H9 (cell line): ENCODE measurements at regions not wholly inside any gene's neighbourhood (a gene's known extent, or its start where the extent isn't known, plus 50 kb on each side); places are given as distances from the start of the nearest gene placed in this dataset.

Source experiments
- DNase-seq: peaks from one replicate; pipeline ENCODE4 v3.0.0-alpha.2; 2017
- H2AFZ ChIP-seq: one replicate; pipeline ENCODE4 v1.6.1; 2013; ENCODE audit warnings: mild to moderate bottlenecking, low read length, control low read depth, moderate library complexity
- H2AK5ac ChIP-seq: 2 replicates; pipeline ENCODE4 v1.6.1; 2013; ENCODE audit warnings: low read length, control low read depth, mixed read lengths; ENCODE audit not compliant: insufficient read length
- H2BK120ac ChIP-seq: one replicate; pipeline ENCODE4 v1.6.1; 2013; ENCODE audit warnings: low read depth, mild to moderate bottlenecking, low read length, control low read depth, inconsistent platforms; ENCODE audit not compliant: poor library complexity, severe bottlenecking
- H2BK12ac ChIP-seq: 2 replicates; pipeline ENCODE4 v1.6.1; 2013; ENCODE audit warnings: low read length, control low read depth, mixed read lengths, low read depth; ENCODE audit not compliant: insufficient read length
- H2BK15ac ChIP-seq: 2 replicates; pipeline ENCODE4 v1.6.1; 2013; ENCODE audit warnings: low read depth, low read length, control low read depth
- H2BK20ac ChIP-seq: one replicate; pipeline ENCODE4 v1.6.1; 2013; ENCODE audit warnings: low read depth, mild to moderate bottlenecking, low read length, control low read depth, inconsistent platforms; ENCODE audit not compliant: poor library complexity, severe bottlenecking
- H2BK5ac ChIP-seq: 2 replicates; pipeline ENCODE4 v1.6.1; 2013; ENCODE audit warnings: low read length, control low read depth, mixed read lengths; ENCODE audit not compliant: insufficient read length
- H3K14ac ChIP-seq: 2 replicates; pipeline ENCODE4 v1.6.1; 2013; ENCODE audit warnings: low read length, control low read depth; ENCODE audit not compliant: insufficient read depth
- H3K18ac ChIP-seq: 2 replicates; pipeline ENCODE4 v1.6.1; 2013; ENCODE audit warnings: low read depth, mild to moderate bottlenecking, mixed read lengths, low read length, control low read depth; ENCODE audit not compliant: insufficient read length
- H3K23ac ChIP-seq: 2 replicates; pipeline ENCODE4 v1.6.1; 2013; ENCODE audit warnings: low read length, control low read depth, mixed read lengths, low read depth; ENCODE audit not compliant: insufficient read length
- H3K23me2 ChIP-seq: 2 replicates; pipeline ENCODE4 v1.6.1; 2013; ENCODE audit warnings: low read depth, mild to moderate bottlenecking, mixed read lengths, low read length, control low read depth; ENCODE audit not compliant: insufficient read length, poor library complexity, severe bottlenecking
- H3K27ac ChIP-seq: 2 replicates; pipeline ENCODE4 v1.5.1; 2013; ENCODE audit warnings: low read length, control low read depth, mixed read lengths, low read depth; ENCODE audit not compliant: insufficient read length
- H3K27me3 ChIP-seq: 2 replicates; pipeline ENCODE4 v1.6.1; 2013; ENCODE audit warnings: low read length, control low read depth, inconsistent platforms; ENCODE audit not compliant: insufficient read depth
- H3K4ac ChIP-seq: 2 replicates; pipeline ENCODE4 v1.6.1; 2013; ENCODE audit warnings: low read depth, mild to moderate bottlenecking, control low read depth, inconsistent platforms, low read length, moderate library complexity
- H3K4me1 ChIP-seq: 2 replicates; pipeline ENCODE4 v1.6.1; 2013; ENCODE audit warnings: low read length, control low read depth, inconsistent platforms; ENCODE audit not compliant: insufficient read depth
- H3K4me2 ChIP-seq: 2 replicates; pipeline ENCODE4 v1.6.1; 2013; ENCODE audit warnings: low read length, control low read depth, mixed read lengths; ENCODE audit not compliant: insufficient read length, insufficient read depth
- H3K56ac ChIP-seq: 2 replicates; pipeline ENCODE4 v1.6.1; 2013; ENCODE audit warnings: low read depth, mild to moderate bottlenecking, mixed read lengths, low read length, control low read depth; ENCODE audit not compliant: insufficient read length
- H3K79me1 ChIP-seq: 2 replicates; pipeline ENCODE4 v1.6.1; 2013; ENCODE audit warnings: low read depth, mild to moderate bottlenecking, moderate library complexity, low read length, control low read depth, inconsistent platforms; ENCODE audit not compliant: insufficient read depth, poor library complexity, severe bottlenecking
- H3K79me2 ChIP-seq: 2 replicates; pipeline ENCODE4 v1.6.1; 2013; ENCODE audit warnings: low read length, control low read depth, inconsistent platforms; ENCODE audit not compliant: insufficient read depth
- H3K9ac ChIP-seq: 2 replicates; pipeline ENCODE4 v1.6.1; 2013; ENCODE audit warnings: low read length, control low read depth, mixed read lengths; ENCODE audit not compliant: insufficient read length; ENCODE audit errors: extremely low read depth
- H3K9me3 ChIP-seq: one replicate; pipeline ENCODE4 v1.6.1; 2013; ENCODE audit warnings: low read depth, low read length, inconsistent platforms; ENCODE audit not compliant: control insufficient read depth
- H3T11ph ChIP-seq: one replicate; pipeline ENCODE4 v1.6.1; 2013; ENCODE audit warnings: mild to moderate bottlenecking, low read length, control low read depth, inconsistent platforms
- H4K20me1 ChIP-seq: one replicate; pipeline ENCODE4 v1.6.1; 2013; ENCODE audit not compliant: control insufficient read depth, insufficient read length, insufficient read depth
- H4K5ac ChIP-seq: 2 replicates; pipeline ENCODE4 v1.6.1; 2013; ENCODE audit warnings: low read depth, mild to moderate bottlenecking, mixed read lengths, low read length, control low read depth; ENCODE audit not compliant: insufficient read length
- H4K8ac ChIP-seq: replicated peaks from 2 replicates; pipeline ENCODE4 v1.6.1; 2013; ENCODE audit warnings: low read length, control low read depth, mixed read lengths, low read depth; ENCODE audit not compliant: insufficient read length
- H4K91ac ChIP-seq: 2 replicates; pipeline ENCODE4 v1.6.1; 2013; ENCODE audit warnings: low read depth, mild to moderate bottlenecking, moderate library complexity, mixed read lengths, low read length, control low read depth; ENCODE audit not compliant: insufficient read length
- H3K27ac Mint-ChIP-seq, 3 experiments: 2 replicates in 2 of 3; 3 replicates in 1 of 3; pipeline ENCODE4 v1.8.0; 2020 to 2021; ENCODE audit warnings: mixed read lengths in 3 of 3, mild to moderate bottlenecking in 1 of 3, moderate library complexity in 1 of 3
- H3K27me3 Mint-ChIP-seq: 2 replicates; pipeline ENCODE4 v1.8.0; 2021; ENCODE audit warnings: low read depth, mild to moderate bottlenecking, moderate library complexity, mixed read lengths
- H3K36me3 Mint-ChIP-seq, 3 experiments: 2 replicates in 2 of 3; 3 replicates in 1 of 3; pipeline ENCODE4 v1.8.0; 2020 to 2021; ENCODE audit warnings: low read depth in 3 of 3, mixed read lengths in 3 of 3; ENCODE audit not compliant: insufficient read depth in 1 of 3
- H3K4me1 Mint-ChIP-seq, 2 experiments: 2 replicates each; pipeline ENCODE4 v1.8.0; 2020; ENCODE audit warnings: mixed read lengths in 2 of 2
- H3K4me3 Mint-ChIP-seq, 2 experiments: 2 replicates in 1 of 2; 3 replicates in 1 of 2; pipeline ENCODE4 v1.8.0; 2020 to 2021; ENCODE audit warnings: mild to moderate bottlenecking in 2 of 2, mixed read lengths in 2 of 2, moderate library complexity in 1 of 2
- H3K9me3 Mint-ChIP-seq, 2 experiments: 2 replicates in 1 of 2; 3 replicates in 1 of 2; pipeline ENCODE4 v1.8.0; 2020; ENCODE audit warnings: mild to moderate bottlenecking in 2 of 2, mixed read lengths in 2 of 2, moderate library complexity in 1 of 2
- WGBS: extraction: QIAGEN DNeasy Blood & Tissue Kit; methylation state at CpG from one replicate; pipeline ENCODE4 v1.1.7; 2013; ENCODE audit warnings: missing lambda C conversion rate, low lambda C conversion rate, mixed read lengths; ENCODE audit not compliant: insufficient read length; ENCODE audit errors: extremely low coverage; 5-methylcytosine and 5-hydroxymethylcytosine counted together
- TF ChIP-seq, protein P1 (sequence below): fragments of 200-600 bp; sonication (generic); conservative IDR thresholded peaks from 3 replicates; pipeline ENCODE4 v1.8.0; 2021; ENCODE audit warnings: antibody characterized with exemption, mild to moderate bottlenecking

DNA sequence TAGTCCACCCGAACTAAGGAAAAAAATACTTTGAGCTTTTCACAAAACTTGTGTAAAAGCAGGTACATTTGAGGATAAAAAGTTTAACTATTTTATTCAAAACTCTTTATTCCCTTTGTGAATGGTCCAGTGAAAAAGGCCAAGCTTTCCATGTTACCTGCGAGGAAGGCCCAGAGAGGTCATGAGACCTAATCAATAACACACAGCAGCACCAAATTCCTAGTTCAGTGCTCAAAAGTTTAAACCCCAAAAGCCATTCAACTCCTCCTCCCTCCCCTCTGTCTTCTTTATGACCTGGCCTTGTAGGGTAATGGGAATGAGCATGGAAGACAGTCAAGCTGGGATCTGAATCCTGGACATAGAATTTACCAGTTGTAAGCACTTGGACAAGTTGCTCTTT is 151.9 kb upstream of the FGGY start:
- Mint-ChIP-seq H3K9me3 (no peaks in the 10 kb centered on the region; a peak in 1 of 5 replicates), H3K27me3 (peaks cover 17% of the 10 kb centered on the region), H3K27ac (no peak overlapping the region), H3K4me3 (no peak overlapping the region), H3K4me1 (peaks cover 32 to 35% of the 10 kb centered on the region in 2 experiments), H3K36me3 (no peaks in the 10 kb centered on the region)
- Histone ChIP-seq H2AFZ (no peak overlapping the region), H3K23me2 (peaks cover 5% of the 10 kb centered on the region), H2BK15ac (no peak overlapping the region), H3K4me2 (no peak overlapping the region), H2BK12ac (no peak overlapping the region), H3K79me1 (no peaks in the 10 kb centered on the region), H2BK20ac (no peak overlapping the region), H4K20me1 (no peaks in the 10 kb centered on the region), H3K79me2 (no peaks in the 10 kb centered on the region), H4K8ac (no peak overlapping the region), H3K4me1 (peaks cover 8% of the 10 kb centered on the region; the same call in 1 of the 2 replicates), H3K27me3 (no peaks in the 10 kb centered on the region), H3K56ac (no peak overlapping the region), H2BK5ac (no peak overlapping the region), H3T11ph (no peak overlapping the region), H2BK120ac (no peak overlapping the region), H3K27ac (no peak overlapping the region), H3K14ac (no peak overlapping the region), H3K9me3 (no peaks in the 10 kb centered on the region), H3K23ac (no peak overlapping the region), H3K4ac (no peak overlapping the region), H4K5ac (no peak overlapping the region), H2AK5ac (no peak overlapping the region), H4K91ac (no peak overlapping the region), H3K18ac (no peak overlapping the region), H3K9ac (no peak overlapping the region)
- DNase-seq, result no peak
- TF ChIP-seq, protein P1, sequence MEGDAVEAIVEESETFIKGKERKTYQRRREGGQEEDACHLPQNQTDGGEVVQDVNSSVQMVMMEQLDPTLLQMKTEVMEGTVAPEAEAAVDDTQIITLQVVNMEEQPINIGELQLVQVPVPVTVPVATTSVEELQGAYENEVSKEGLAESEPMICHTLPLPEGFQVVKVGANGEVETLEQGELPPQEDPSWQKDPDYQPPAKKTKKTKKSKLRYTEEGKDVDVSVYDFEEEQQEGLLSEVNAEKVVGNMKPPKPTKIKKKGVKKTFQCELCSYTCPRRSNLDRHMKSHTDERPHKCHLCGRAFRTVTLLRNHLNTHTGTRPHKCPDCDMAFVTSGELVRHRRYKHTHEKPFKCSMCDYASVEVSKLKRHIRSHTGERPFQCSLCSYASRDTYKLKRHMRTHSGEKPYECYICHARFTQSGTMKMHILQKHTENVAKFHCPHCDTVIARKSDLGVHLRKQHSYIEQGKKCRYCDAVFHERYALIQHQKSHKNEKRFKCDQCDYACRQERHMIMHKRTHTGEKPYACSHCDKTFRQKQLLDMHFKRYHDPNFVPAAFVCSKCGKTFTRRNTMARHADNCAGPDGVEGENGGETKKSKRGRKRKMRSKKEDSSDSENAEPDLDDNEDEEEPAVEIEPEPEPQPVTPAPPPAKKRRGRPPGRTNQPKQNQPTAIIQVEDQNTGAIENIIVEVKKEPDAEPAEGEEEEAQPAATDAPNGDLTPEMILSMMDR, result no peak
- WGBS, result no CpG with 5 or more reads among the region's 2 CpGs
